HG02798 (cell line): ENCODE measurements at regions not wholly inside any gene's neighbourhood (a gene's known extent, or its start where the extent isn't known, plus 50 kb on each side); places are given as distances from the start of the nearest gene placed in this dataset.

Experiments used
- ATAC-seq: cut with Tn5 transposase; IDR thresholded peaks from one replicate; pipeline ENCODE4 v1.9.1; 2021; ENCODE audit warnings: mild to moderate bottlenecking; ENCODE audit not compliant: unreplicated experiment, poor library complexity

GRCh38 chr15:31925541-31925940 lies 104.8 kb upstream of the CHRNA7 start:
- no peak for ATAC-seq

DNA sequence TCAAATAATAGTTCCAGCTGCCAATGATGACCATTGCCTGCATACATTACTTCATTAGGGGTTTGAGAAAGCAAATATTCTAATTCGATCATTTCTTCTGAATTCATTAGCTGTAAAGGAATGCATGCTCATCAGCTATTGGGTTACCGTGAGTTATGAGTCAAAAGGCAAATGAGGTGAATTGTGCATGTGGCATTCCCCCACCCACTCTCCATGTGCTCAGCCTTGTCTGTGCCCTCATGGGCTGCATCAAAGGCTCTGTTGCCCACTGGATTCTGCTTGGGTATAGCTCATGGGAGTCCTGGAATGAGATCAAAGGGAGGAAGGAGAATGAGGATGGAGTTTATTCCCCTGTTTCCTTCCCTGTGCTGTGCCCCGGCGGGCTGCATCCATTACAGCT lies 99.3 kb upstream of the CHRNA7 start:
- ATAC-seq: no peak

GRCh38 chr15:31932576-31932975 lies 97.7 kb upstream of the CHRNA7 start:
- no peak for ATAC-seq

- ATAC-seq: no peak
These were observed 95.5 kb upstream of the CHRNA7 start for GRCh38 chr15:31934821-31935220.

DNA sequence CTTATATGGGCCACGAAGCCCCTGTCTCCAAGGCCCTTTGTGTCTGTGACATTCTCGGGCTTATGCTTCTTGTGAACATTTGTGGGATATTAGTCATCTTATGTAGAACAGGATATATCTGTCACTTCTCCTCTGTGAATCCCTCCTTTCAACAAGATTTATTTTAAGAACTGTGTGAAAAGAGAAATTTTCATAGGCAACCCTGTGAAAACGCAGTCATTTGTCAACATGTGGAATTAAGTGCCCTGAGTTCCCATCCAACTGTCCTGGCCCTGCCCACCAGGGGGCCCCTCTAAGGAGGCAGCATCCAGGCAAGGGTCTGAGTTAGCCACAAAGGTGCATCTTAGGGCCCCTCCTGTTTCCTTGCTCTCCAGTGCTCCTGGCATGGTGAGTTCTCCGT lies 76.8 kb upstream of the CHRNA7 start:
- ATAC-seq: no peak

DNA sequence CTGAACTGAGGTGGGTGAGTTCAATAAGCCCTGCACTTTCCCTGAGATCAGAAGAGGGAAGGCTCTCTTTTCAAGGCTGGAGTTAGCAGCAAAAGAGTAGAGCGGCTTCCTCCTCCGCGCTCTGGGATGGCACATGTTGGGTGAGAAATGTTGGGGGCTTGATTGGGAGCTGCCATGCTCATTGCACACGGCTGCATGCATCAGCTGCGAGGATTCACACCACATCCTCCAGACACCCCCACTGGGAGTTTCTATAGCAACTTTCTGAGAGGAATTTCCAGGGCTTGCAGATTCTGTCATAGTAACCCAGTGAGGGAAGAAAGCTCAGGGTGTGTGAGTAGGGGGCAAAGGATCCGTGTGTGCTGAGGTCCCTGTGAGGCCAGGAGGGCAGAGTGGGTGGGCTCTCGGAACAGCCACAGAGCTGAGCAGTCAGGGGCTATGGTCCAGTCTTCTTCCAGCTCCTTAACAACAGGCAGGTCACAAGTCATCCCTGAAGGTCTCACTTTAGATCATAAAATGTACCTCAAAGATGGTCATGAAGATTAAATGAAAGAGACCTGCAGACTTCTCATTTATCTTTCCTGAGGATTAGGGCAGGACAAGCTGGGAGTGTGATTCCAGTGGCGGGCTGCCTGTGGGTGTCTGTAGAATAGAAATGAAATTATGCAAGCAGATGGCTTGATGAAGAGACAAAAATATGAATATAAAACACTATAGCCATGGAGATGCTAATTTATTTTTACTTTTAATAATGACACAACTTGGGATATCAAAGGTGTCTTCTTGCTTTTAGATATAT lies 75.7 kb upstream of the CHRNA7 start:
- no peak for ATAC-seq

GRCh38 chr15:31955734-31956133 lies 74.6 kb upstream of the CHRNA7 start:
- ATAC-seq: no peak

- no peak for ATAC-seq
These were observed 72.7 kb upstream of the CHRNA7 start for GRCh38 chr15:31957581-31957980.

DNA sequence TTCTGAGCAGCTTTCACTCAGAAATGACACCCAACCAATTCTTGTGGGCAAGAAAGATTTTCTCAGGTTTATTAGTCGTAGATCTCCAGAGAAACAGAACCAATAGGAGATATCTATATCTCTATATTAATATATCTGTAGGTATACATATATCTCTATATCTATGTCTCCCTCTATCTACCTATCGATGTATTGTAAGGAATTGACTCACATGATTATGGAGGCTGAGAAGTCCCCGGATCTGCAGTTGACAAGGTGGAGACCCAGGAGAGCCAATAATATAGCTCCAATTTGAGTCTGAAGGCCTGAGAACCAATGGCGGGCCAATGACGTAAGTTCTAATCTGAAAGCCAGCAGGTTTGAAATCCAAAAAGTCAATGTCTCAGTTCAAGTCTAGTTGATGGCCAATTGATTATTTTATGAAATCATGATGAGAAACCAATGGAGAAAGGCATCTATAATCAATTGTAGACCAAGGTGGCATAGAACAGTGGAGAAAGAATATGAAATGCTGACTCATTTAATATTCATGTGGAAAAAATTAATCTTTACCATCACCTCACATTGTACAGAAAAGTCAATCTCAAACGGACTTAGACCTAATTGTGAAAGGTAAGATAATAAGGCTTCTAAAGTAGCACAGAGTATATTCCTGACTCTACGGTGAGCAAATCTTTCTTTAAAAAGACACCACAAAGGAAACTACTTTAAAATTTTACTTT lies 65.6 kb upstream of the CHRNA7 start:
- no peak for ATAC-seq

- ATAC-seq: no peak
These were observed 60.3 kb upstream of the CHRNA7 start for GRCh38 chr15:31970007-31970406.

GRCh38 chr15:31973197-31973596 lies 57.1 kb upstream of the CHRNA7 start:
- no peak for ATAC-seq

DNA sequence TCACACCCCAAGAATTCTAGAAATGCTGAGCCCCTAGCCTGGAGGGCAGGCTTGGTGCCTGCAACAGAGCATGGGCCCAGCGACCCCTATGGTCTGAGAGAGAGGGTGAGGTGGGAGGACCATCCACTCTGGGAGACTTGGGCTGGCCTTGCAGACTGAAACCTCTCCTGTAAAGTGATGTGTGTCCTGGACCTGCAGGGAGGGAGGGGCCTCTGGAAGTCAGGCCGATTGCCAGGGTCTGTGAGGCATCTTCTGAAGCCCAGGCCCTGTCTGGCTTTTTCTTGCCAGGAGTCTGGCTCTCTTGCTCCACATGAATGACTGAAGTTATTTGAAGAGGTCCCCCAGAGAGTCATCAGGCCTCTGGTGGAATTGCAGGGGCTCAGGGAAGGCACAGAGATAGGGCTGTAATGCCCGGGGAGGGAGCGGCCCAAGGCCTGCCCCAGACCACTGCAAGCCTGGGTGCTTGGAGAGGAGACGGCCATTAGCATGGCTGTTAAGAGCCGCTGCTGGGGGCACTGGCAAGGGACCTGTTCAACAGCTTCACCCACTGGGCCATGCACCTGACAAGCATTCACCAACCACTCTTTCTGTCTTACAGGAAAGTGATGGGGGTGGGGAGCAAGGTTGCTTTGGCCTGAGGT lies 56.0 kb upstream of the CHRNA7 start:
- ATAC-seq: no peak

- no peak for ATAC-seq
These were observed 55.2 kb upstream of the CHRNA7 start for GRCh38 chr15:31974855-31975829.

GRCh38 chr15:31975830-31976229 lies 54.5 kb upstream of the CHRNA7 start:
- no peak for ATAC-seq

- ATAC-seq: no peak
These were observed 53.2 kb upstream of the CHRNA7 start for GRCh38 chr15:31977138-31977537.

GRCh38 chr15:31977812-31978661 lies 52.3 kb upstream of the CHRNA7 start:
- peak; percentile 68 for ATAC-seq
